ENCODE measurements at regions not wholly inside any gene's neighbourhood (a gene's known extent, or its start where the extent isn't known, plus 50 kb on each side); places are given as distances from the start of the nearest gene placed in this dataset.

DNA sequence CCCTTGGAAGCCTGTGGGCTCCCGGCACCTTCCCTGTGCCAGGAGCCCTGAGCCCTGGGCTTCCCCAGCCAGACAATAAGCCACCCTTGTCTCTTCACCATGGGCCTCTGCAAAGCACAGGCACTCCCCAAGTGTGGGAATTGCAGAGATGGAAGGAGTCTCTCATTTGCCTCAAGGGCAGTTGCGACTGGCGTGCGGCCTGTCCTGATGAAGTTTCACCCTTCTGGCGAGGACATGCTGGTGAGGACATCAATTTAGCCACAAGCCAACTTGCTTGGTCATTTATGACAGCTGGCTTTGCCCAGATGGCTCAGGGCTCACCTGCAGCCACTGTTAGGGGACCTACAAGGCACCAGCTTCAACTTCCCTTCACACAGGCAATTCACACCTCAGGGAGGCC lies 180.2 kb downstream of the ANAPC1 start:
- TF ChIP-seq POLR2A (IDR thresholded peaks at IDR 0.05) (no peak), POLR2AphosphoS5 (IDR thresholded peaks at IDR 0.05) (no peak), EP300 (IDR thresholded peaks at IDR 0.05) (no peak)
- TF ChIP-seq, protein P1, sequence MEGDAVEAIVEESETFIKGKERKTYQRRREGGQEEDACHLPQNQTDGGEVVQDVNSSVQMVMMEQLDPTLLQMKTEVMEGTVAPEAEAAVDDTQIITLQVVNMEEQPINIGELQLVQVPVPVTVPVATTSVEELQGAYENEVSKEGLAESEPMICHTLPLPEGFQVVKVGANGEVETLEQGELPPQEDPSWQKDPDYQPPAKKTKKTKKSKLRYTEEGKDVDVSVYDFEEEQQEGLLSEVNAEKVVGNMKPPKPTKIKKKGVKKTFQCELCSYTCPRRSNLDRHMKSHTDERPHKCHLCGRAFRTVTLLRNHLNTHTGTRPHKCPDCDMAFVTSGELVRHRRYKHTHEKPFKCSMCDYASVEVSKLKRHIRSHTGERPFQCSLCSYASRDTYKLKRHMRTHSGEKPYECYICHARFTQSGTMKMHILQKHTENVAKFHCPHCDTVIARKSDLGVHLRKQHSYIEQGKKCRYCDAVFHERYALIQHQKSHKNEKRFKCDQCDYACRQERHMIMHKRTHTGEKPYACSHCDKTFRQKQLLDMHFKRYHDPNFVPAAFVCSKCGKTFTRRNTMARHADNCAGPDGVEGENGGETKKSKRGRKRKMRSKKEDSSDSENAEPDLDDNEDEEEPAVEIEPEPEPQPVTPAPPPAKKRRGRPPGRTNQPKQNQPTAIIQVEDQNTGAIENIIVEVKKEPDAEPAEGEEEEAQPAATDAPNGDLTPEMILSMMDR (IDR thresholded peaks at IDR 0.05), result no peak
- no CpG with 5 or more reads among the region's 5 CpGs for WGBS, 2 donors (ENCODE audit: low coverage in 1 of 2)
- Histone ChIP-seq H3K36me3 (no peaks in the 10 kb centered on the region), H3K27ac (no peak overlapping the region), H3K27me3 (no peaks in the 10 kb centered on the region), H3K4me1 (peaks cover 0 to 41% (median 0%) of the 10 kb centered on the region in 3 donors), H3K4me3 (no peak overlapping the region), H3K9me3 (no peaks in the 10 kb centered on the region)
- ATAC-seq, result no peak

DNA sequence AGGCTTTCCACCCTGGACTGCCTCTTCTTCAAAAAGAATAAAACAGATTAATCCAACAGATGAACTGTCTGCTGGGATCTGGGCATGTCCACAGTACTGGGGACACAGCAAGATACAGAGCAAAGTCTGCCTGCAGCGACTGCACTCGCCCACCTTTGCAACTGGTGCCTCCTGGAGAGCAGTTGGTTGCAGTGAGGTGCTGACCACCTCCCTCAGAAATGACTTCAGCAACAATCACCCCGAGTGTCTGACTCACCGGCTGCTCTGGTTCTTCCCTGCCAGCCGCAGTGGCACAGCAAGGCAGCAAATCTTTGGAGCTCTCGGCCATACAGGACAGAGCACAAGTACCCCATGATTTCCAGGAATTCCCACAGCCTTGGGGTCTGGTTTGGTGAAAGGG lies 179.7 kb downstream of the ANAPC1 start:
- Histone ChIP-seq H3K4me3 (no peak overlapping the region), H3K4me1 (peaks cover 0 to 41% (median 0%) of the 10 kb centered on the region in 3 donors), H3K36me3 (no peaks in the 10 kb centered on the region), H3K27ac (no peak overlapping the region), H3K9me3 (no peaks in the 10 kb centered on the region), H3K27me3 (no peaks in the 10 kb centered on the region)
- no peak for ATAC-seq
- WGBS, 2 donors (ENCODE audit: low coverage in 1 of 2), result 91 to 100% methylated on average over 4 to 5 of the region's 6 CpGs
- TF ChIP-seq, protein P1 (IDR thresholded peaks at IDR 0.05), result no peak
- TF ChIP-seq POLR2A (IDR thresholded peaks at IDR 0.05), result no peak
- no peak for TF ChIP-seq POLR2AphosphoS5 (IDR thresholded peaks at IDR 0.05)
- no peak for TF ChIP-seq EP300 (IDR thresholded peaks at IDR 0.05)

DNA sequence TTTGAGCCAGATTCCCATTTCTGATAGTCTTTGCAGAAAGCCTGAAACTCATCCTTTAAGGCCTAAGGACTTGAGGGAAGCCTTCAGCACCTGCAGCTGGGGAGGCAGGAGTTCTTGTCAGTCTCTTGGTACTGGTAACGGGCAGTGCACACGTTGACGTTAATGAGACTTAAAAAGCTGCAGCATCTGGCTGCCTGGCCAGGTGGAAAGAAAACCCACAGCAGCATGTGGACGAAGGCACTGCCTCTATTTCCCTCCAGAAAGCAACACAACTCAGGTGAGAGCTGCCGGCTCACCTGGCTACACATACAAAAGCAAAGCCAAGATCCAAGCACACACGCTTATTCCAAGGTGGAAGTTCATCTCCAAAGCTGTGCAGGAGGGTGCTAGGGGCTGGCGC lies 178.8 kb downstream of the ANAPC1 start:
- no peak overlapping the region for H3K4me3 ChIP-seq
- H3K36me3 ChIP-seq, result no peaks in the 10 kb centered on the region
- no peak overlapping the region for H3K27ac ChIP-seq
- peaks cover 0 to 47% (median 5%) of the 10 kb centered on the region in 3 donors for H3K4me1 ChIP-seq
- no peaks in the 10 kb centered on the region for H3K9me3 ChIP-seq
- WGBS, 2 donors (ENCODE audit: low coverage in 1 of 2), result 86 to 100% methylated on average over 1 to 5 of the region's 7 CpGs
- ATAC-seq, result no peak
- TF ChIP-seq POLR2AphosphoS5 (IDR thresholded peaks at IDR 0.05) (no peak), POLR2A (IDR thresholded peaks at IDR 0.05) (no peak), EP300 (IDR thresholded peaks at IDR 0.05) (no peak)
- TF ChIP-seq, protein P1 (IDR thresholded peaks at IDR 0.05), result no peak
- no peaks in the 10 kb centered on the region for H3K27me3 ChIP-seq

DNA sequence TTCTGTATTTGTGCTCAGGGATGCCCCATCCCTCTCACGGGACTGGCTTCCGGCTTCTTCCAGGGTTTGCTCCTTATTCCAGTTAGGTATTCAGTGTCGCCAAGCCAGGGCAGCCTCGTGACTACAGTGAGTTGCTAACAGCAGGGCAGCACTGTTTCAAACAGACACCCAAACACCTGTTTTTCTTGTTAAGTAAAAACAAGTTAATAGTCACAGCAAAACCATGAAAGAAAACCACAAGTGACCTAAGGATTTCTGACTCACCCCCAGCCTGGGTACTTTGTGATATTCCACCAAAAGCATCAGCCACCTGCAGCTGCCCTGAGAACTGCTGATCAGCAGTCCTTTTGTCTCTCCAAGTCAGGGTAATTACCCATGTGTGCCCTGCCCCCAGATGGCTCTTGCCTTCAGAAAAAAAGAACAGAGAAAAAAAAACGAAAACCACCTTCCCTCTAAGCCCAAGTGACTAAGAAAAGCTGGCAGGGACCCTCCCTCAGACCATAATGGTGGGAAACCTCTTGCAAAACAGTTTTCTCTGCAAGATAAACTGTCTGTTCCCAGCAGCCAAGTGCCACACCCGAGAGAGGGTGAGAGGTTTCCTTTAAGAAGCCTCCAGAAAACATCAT lies 178.2 kb downstream of the ANAPC1 start:
- peak; percentile 46 for ATAC-seq
- H3K4me1 ChIP-seq, result peaks cover 0 to 51% (median 5%) of the 10 kb centered on the region in 3 donors
- no peaks in the 10 kb centered on the region for H3K36me3 ChIP-seq
- no peak overlapping the region for H3K27ac ChIP-seq
- H3K27me3 ChIP-seq, result no peaks in the 10 kb centered on the region
- no peaks in the 10 kb centered on the region for H3K9me3 ChIP-seq
- WGBS, 2 donors (ENCODE audit: low coverage in 1 of 2), result 21 to 79% methylated on average over 3 to 5 of the region's 6 CpGs
- TF ChIP-seq, protein P1 (IDR thresholded peaks at IDR 0.05), result no peak
- peak; percentile 11 for TF ChIP-seq POLR2AphosphoS5 (IDR thresholded peaks at IDR 0.05)
- no peak overlapping the region for H3K4me3 ChIP-seq

DNA sequence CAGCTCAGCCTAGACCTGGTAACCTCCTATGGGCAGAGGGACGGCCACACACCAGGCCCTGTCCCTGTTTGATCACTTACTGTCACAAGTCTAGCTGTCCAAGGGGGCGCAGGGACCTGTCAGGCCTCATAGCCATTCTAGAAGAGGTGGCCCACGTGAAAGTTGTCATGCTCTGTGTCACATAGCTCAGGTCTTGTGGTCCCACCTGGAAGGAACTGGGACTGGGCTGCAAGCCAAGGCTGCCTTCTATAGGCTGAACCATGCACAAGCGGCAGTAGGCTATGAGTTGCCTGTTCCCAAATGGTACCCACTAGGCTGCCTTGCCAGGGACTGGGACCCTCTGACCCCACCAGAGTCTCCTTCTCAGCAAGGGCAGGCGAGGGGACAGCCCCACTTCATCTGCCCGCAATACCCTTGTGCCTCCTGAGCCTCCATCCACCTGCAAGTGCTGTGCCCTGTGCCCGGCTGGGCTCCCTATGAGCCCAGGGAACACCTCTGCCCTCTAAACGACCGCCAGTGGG lies 177.5 kb downstream of the ANAPC1 start:
- Histone ChIP-seq H3K27me3 (no peaks in the 10 kb centered on the region), H3K36me3 (no peaks in the 10 kb centered on the region), H3K27ac (no peak overlapping the region), H3K4me3 (no peak overlapping the region), H3K9me3 (no peaks in the 10 kb centered on the region), H3K4me1 (peaks cover 0 to 51% (median 5%) of the 10 kb centered on the region in 3 donors)
- WGBS, 2 donors (ENCODE audit: low coverage in 1 of 2), result 100% methylated on average over 1 of the region's 9 CpGs; no CpG with 5 or more reads in 1 of the 2 donors
- TF ChIP-seq POLR2AphosphoS5 (IDR thresholded peaks at IDR 0.05) (no peak), EP300 (IDR thresholded peaks at IDR 0.05) (no peak), POLR2A (IDR thresholded peaks at IDR 0.05) (no peak)
- TF ChIP-seq, protein P1 (IDR thresholded peaks at IDR 0.05), result no peak
- ATAC-seq, result no peak

Data from gastroesophageal sphincter (tissue), 4 donors.